Stimulated activated naive CD8-positive, alpha-beta T cell treated with anti-CD3 and anti-CD28 coated beads, Interleukin-15, Interleukin-2, amounts not matched to agents 100 ng/mL and 50 ng/mL, for 24 hours (primary cell): ENCODE measurements at regions not wholly inside any gene's neighbourhood (a gene's known extent, or its start where the extent isn't known, plus 50 kb on each side); places are given as distances from the start of the nearest gene placed in this dataset.
A peak's percentile ranks its signal among the peaks of the same experiment; 100 is the strongest.
"Not testable (repeated sequence)": the region's sequence is repeated elsewhere in the genome, so short reads cannot be mapped to it uniquely, and the experiment has no call there.

Experiments used
- H3K27ac Mint-ChIP-seq: one replicate; pipeline ENCODE4 v1.8.0; 2021; ENCODE audit warnings: mild to moderate bottlenecking, mixed read lengths
- H3K27me3 Mint-ChIP-seq: one replicate; pipeline ENCODE4 v1.8.0; 2021; ENCODE audit warnings: mixed read lengths
- H3K36me3 Mint-ChIP-seq: one replicate; pipeline ENCODE4 v1.8.0; 2021; ENCODE audit warnings: low read depth, mixed read lengths
- H3K4me1 Mint-ChIP-seq: one replicate; pipeline ENCODE4 v1.8.0; 2021; ENCODE audit warnings: low read depth, mixed read lengths
- H3K4me3 Mint-ChIP-seq: one replicate; pipeline ENCODE4 v1.8.0; 2021; ENCODE audit warnings: mild to moderate bottlenecking, mixed read lengths
- H3K9me3 Mint-ChIP-seq: one replicate; pipeline ENCODE4 v1.8.0; 2021; ENCODE audit warnings: mixed read lengths

DNA sequence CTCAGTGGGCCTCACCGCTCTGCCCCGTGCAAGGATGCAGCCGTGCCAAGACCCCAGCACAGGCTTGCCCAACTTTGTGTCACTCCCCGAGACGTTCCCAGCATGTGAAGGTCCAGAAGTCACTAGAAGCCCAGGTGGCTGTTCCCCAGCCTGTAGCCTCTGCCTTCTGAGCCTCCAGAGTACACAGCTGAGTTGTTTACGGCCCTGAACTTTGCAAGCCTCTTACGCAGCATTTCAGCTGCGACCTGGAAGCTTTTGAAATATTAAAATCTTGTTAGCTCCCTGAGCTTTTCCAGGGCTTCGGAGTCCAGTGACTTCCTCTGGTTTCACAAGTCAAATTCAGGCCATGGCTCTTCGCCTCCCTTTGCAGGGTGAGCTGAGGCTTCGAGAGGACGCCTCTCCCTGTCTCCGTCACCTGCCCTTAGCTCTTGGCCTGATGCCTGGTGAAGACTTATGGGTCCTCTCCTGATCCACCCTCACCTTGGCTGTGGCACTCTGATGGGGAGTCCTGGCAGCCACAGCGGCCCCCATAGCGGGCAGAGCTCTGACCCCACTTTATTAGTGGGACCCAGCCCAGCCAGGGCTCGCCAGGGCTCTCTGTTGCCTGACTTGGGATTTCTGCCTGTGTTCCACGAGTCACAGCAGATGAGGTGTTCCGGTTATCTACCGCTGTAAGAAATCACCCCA, 76.5 kb upstream of the HPCAL1 start:
- no peaks in the 10 kb centered on the region for H3K36me3 Mint-ChIP-seq
- peaks cover 6% of the 10 kb centered on the region for H3K4me1 Mint-ChIP-seq
- no peak overlapping the region for H3K4me3 Mint-ChIP-seq
- H3K27me3 Mint-ChIP-seq = no peaks in the 10 kb centered on the region
- H3K9me3 Mint-ChIP-seq = no peaks in the 10 kb centered on the region
- H3K27ac Mint-ChIP-seq = peak overlapping the region; percentile 36

DNA sequence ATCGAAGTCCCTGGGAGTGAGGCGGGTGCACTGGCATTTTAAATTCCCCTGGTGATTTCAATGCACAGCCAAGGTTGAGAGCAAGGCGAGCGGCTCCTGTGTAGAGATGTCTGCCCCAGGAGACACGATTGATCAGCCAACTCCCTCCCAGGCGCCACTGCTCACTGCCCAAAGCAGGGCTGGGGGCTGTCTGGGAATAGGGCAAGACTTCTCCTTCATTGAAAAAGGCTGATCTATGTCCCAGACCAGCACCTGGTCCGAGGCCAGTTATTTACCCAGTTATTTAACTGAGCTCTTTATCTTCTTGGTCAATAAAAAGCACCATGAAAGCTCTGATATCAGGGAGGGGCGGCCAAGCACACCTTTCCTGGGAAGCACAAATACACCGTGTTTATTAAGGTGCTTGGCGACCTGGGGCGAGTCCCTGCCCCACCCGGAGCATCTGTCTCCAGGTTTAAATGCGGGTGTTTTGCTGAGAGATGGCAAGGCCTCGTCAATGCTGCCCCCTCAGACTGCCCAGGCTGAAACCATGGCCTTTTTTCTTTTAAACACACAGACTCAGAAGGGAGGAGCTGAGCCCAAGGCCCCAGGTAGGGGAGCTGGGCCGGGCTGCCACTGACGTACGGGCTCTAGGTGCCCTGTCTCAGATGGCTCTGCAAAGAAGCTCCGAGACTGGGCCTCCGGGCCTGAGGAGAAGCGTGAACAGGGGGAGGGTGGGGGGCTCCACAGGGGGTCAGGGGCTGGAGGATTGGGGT, 73.9 kb upstream of the HPCAL1 start:
- Mint-ChIP-seq H3K36me3 (no peaks in the 10 kb centered on the region), H3K9me3 (peaks cover 5% of the 10 kb centered on the region), H3K27ac (no peak overlapping the region), H3K4me3 (no peak overlapping the region), H3K4me1 (no peaks in the 10 kb centered on the region), H3K27me3 (no peaks in the 10 kb centered on the region)

DNA sequence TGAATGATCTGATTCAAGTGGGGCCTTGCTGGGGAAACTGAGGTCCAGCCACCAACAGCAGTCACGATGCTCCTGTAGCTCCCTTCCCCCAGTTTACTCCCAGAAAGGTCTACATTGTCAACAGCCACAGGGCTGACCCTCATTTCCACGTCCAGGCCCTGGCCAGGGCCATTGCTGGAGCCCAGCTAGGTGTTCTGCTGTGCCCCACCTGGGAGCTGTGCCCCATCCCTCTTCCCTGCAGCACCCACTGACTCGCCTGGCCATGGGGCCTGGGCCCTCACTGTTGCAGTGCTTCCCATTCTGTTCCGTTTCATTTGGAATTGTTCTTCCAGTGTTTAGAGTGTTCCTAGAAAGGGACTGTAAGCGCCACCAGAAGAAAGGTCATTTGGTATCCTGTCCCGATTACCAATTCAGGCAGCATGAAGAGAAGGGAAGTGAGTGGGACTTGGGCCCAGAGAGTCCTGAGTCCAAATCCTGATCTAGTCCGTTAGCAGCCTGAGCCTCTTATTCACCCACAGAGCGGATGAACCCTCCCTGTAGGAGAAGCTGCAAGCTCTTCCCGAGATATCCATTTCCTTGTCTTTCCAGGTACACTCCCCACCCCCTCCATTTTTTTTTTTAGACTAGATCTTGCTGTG, 73.1 kb upstream of the HPCAL1 start:
- Mint-ChIP-seq H3K9me3 (peaks cover 5% of the 10 kb centered on the region), H3K27me3 (no peaks in the 10 kb centered on the region), H3K4me1 (no peaks in the 10 kb centered on the region), H3K4me3 (no peak overlapping the region), H3K36me3 (no peaks in the 10 kb centered on the region), H3K27ac (no peak overlapping the region)

DNA sequence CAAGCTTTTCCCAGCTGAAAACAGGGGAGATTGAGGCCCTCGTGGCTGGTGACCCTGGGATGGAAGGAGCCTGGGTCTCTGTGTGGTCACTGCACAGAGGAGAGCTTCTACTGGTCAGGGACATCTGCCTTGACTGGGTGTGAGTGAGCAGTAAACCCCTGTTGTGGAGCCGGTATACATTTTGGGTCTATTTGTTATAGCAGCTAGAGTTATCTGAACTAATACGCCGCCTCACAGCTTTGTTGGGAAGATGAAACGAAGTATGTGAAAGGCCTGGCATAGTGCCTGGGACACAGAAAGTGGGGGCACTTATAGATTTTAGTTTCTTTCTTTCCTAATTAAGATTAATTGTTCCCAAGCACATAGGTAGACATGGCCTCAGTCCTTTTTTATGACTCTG, 72.2 kb upstream of the HPCAL1 start:
- Mint-ChIP-seq H3K27ac (no peak overlapping the region), H3K4me3 (no peak overlapping the region), H3K4me1 (no peaks in the 10 kb centered on the region), H3K9me3 (peaks cover 5% of the 10 kb centered on the region), H3K27me3 (no peaks in the 10 kb centered on the region), H3K36me3 (no peaks in the 10 kb centered on the region)

DNA sequence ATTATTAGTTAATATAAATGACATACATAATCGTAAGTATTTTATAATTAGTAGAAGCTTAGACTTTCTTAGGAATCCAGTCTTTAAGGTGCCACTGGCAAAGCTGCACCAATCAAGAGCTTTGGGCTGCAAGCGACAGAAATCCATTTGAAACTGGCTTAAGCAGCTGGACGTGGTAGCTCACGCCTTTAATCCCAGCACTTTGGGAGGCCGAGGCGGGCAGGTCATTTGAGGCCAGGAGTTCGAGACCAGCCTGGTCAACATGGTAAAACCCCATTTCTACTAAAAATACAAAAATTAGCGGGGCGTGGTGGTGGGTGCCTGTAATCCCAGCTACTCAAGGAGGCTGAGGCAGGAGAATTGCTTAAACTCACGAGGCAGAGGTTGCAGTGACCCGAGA, 71.8 kb upstream of the HPCAL1 start:
- not testable (repeated sequence) for H3K27ac Mint-ChIP-seq, H3K27me3 Mint-ChIP-seq

DNA sequence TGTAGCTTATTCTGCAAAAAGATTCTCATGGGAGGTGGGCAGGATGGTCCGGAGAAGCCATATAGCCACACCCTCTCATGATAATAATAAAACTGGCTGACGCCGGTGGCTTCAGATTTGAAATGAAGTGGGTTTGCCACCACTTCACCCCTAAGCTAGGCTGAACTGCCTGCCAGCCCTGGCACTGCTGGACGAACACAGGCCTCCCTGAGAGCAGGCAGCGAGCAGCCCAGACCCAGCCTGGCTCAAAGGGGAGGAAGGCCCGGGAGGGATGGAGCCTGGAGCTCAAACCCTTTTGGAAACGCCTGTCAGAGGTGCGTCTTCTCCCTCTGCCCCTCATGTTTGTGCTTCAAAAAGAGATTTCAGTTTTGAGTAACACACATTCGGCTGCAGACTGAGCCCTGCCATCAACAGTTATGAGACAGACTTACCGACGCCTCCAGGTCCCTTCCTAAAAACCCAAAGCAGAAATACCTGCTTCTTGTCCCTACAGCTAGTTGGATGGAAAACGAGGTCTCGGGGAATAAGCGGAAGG, 71.1 kb upstream of the HPCAL1 start:
- no peaks in the 10 kb centered on the region for H3K36me3 Mint-ChIP-seq
- no peaks in the 10 kb centered on the region for H3K4me1 Mint-ChIP-seq
- no peaks in the 10 kb centered on the region for H3K27me3 Mint-ChIP-seq
- H3K4me3 Mint-ChIP-seq = no peak overlapping the region
- H3K9me3 Mint-ChIP-seq = peaks cover 5% of the 10 kb centered on the region
- H3K27ac Mint-ChIP-seq = no peak overlapping the region

More for the DNA sequence above, 71.8 kb upstream of the HPCAL1 start:
- H3K9me3 Mint-ChIP-seq, H3K36me3 Mint-ChIP-seq, H3K4me3 Mint-ChIP-seq, H3K4me1 Mint-ChIP-seq: not testable (repeated sequence)

DNA sequence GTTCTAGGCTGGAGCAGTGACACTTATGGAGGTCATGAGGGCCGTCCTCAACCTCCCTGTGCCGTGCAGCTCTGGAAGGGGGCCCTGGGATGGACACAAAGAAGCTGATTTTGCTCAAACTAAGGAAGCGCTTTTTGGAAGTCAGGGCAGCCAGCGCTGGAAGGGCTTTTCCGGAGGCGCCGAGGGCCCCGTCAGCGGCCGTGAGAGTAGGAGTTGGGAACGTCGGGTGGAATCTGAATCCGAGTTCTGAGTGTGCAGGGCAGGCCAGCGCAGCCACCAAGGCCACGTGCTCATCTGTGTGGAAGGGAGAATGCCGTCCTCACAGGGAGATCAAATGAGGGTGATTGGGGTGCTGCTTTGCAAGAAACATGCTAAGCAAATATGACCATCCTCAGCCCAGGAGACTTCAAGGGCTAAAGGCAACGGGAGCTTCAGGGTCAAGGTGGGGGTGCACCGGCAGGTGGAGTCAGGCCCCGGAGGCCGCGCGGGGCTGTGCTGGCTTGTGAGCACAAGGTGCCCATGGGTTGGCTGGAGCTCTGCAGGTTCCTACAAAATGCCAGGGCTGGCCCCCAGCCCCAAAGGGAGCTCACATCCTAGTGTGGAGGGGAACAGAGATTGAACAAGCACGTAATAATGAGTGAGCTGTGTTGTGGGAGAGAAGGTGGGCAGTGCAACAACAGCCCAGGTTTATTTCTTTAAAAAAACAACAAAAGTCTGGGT, 70.4 kb upstream of the HPCAL1 start:
- Mint-ChIP-seq H3K36me3 (no peaks in the 10 kb centered on the region), H3K9me3 (peaks cover 5% of the 10 kb centered on the region), H3K4me1 (no peaks in the 10 kb centered on the region), H3K27ac (no peak overlapping the region), H3K4me3 (no peak overlapping the region), H3K27me3 (no peaks in the 10 kb centered on the region)

DNA sequence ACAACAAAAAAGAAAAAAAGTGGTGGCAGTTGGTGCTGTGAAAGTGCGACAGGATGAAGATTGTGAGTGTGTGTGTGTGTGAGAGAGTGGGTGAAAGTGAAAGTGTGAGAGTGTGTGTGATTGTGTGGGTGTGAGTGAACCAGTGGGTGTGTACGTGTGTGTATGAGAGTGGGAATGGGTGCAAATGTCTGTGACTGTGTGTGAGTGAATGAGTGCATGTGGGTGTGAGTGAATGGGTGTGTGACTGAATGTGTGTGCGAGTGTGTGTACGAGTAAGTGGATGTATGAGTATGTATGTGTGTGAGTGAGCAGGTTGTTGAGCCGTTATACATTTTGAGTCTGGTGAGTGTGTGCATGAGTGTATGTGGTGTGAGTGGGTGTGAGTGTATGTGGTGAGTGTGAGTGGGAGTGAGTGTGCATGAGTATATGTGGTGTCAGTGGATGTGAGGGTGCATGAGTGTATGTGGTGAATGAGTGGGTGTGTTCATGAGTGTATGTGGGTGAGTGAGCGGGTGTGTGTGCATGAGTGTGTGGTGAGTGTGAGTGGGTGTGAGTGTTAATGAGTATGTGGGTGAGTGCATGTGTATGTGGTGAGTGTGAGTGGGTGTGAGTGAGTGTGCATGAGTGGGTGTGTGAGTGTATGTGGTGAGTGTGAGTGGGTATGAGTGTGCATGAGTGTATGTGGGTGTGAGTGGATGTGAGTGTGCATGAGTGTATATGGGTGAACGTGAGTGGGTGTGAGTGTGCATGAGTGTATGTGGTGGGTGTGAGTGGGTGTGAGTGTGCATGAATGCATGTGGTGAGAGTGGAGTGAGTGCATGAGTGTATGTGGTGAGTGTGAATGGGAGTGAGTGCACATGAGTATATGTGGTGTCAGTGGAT, 69.3 kb upstream of the HPCAL1 start:
- peaks cover 5% of the 10 kb centered on the region for H3K9me3 Mint-ChIP-seq
- H3K27me3 Mint-ChIP-seq = no peaks in the 10 kb centered on the region
- no peaks in the 10 kb centered on the region for H3K4me1 Mint-ChIP-seq
- no peak overlapping the region for H3K27ac Mint-ChIP-seq
- no peak overlapping the region for H3K4me3 Mint-ChIP-seq
- no peaks in the 10 kb centered on the region for H3K36me3 Mint-ChIP-seq

DNA sequence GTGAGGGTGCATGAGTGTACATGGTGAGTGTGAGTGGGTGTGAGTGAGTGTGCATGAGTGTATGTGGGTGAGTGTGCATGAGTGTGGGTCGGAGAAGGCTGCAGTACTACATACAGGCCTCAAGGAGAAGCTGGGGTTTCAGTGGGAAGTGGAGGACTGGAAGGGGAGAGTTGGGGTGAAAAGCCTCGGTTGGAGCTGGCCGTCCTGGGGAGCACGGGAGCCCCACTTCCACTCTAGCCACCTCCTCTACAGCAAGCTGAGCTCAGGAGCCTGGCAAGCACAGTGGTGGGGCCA, 68.7 kb upstream of the HPCAL1 start:
- no peaks in the 10 kb centered on the region for H3K36me3 Mint-ChIP-seq
- peaks cover 5% of the 10 kb centered on the region for H3K9me3 Mint-ChIP-seq
- no peak overlapping the region for H3K27ac Mint-ChIP-seq
- no peak overlapping the region for H3K4me3 Mint-ChIP-seq
- H3K4me1 Mint-ChIP-seq = no peaks in the 10 kb centered on the region
- H3K27me3 Mint-ChIP-seq = no peaks in the 10 kb centered on the region

DNA sequence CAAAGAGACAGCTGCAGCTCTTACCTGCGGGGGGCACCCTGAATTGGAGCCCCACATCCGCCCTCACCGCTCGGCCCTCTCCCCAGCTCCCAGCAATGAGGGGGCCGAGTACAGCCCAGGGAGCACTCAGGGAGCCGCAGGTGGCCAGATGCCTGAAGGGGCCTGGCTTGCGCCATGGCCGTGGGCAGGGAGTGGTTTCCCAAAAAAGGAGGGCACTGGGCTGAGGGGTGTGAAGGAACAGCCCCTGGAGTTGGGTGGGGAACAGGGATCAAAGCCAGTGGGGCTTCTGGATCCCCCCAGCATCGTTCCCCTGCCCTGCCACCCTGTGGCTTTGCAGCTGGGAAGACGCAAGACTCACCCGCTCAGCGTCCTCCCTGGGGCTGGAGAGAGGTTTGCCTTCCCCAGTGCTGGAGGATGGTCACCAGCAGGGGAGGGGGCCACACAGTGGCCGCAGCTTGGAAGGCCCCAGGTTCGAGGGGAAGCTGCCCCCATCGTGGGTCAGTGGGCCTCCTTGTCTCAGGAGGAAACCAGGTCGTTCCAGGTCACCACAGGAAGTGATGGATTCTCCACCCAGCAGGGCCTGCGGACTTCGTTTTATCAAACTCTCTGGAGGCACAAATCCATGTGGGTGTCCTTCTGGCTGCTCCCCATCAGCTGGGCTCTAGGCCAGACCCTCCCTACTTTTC, 68.2 kb upstream of the HPCAL1 start:
- Mint-ChIP-seq H3K4me1 (no peaks in the 10 kb centered on the region), H3K4me3 (no peak overlapping the region), H3K27me3 (no peaks in the 10 kb centered on the region), H3K27ac (no peak overlapping the region), H3K36me3 (no peaks in the 10 kb centered on the region), H3K9me3 (peaks cover 5% of the 10 kb centered on the region)

DNA sequence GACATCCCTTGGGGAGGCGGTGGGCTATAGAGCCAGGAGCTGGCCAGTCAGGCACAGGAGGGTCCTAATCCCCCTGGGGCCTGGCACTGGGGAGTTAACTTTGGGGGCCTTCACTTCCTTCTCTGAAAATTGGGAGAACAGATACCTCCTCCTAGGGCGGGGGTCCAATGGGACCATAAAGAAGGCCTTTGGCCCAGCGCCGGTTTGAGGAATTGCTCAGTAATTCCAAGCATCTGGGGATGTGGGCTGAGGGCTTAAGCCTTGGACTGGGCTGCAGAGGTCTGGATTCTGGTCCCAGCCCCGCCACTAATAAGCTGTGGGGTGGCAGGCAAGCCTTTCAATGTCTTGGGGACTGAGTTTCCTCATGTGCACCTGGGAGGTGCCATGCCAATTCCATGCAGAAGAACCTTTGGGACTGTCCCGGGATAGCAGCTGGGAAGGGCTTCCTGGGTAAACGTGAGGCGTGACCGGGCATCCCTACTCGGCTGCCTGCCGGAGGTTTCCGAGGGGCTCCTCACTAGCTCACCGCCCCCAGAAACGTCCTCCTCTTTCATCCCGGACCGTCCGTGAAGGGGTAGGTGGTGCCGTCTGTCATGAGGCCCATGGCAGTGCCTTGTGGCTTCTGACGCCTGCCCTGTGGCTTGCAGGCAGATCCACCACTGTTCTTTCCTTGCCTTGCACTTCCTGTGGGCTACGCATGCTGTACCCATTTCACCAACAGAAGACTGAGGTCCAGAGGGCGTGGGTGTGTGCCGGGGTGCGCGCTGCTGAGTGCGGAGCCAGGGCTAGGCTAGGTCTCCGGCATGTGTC, 67.4 kb upstream of the HPCAL1 start:
- Mint-ChIP-seq H3K27me3 (no peaks in the 10 kb centered on the region), H3K4me1 (no peaks in the 10 kb centered on the region), H3K27ac (no peak overlapping the region), H3K9me3 (peaks cover 5% of the 10 kb centered on the region), H3K4me3 (no peak overlapping the region), H3K36me3 (no peaks in the 10 kb centered on the region)

DNA sequence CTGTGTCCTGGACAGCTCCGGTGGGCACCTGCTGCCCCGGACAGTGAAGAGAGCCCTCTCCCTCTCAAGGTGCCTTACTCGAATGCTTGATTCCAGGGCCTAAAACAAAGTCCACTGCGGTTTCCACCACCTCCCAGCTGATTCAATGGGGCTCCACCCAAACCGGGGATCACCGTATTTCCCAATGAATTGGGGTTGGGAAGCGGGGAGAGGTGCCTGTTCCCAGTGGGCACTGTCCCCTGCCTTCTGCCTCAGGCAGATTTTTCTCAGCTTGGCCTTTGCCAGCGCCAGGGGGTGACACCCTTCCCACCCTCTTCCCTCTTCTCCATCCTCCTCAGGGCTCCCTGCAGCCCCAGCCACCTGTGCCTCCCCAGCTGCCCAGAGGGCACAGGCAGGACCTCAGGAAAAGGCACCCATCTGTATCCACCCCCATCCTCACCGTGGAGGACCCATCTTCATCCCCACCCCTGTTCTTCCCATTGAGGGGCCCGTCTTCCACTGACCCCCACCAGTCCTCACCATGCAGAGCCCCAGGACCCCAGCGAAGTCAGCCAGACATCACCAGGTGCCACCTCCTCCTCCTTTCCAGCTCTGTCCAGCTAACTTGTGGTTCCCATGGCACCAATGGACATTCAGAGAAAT, 66.7 kb upstream of the HPCAL1 start:
- H3K9me3 Mint-ChIP-seq = peaks cover 5% of the 10 kb centered on the region
- no peaks in the 10 kb centered on the region for H3K4me1 Mint-ChIP-seq
- H3K27ac Mint-ChIP-seq = no peak overlapping the region
- no peak overlapping the region for H3K4me3 Mint-ChIP-seq
- H3K36me3 Mint-ChIP-seq = no peaks in the 10 kb centered on the region
- no peaks in the 10 kb centered on the region for H3K27me3 Mint-ChIP-seq
